HepG2 (cell line): ENCODE measurements at regions not wholly inside any gene's neighbourhood (a gene's known extent, or its start where the extent isn't known, plus 50 kb on each side); places are given as distances from the start of the nearest gene placed in this dataset.

Experiments
- ATAC-seq: fragments of 200-7000 bp; cut with Tn5 transposase; 3 replicates; pipeline ENCODE4 v1.9.1; 2020; ENCODE audit warnings: mild to moderate bottlenecking, moderate library complexity
- BruUV-seq: library from RNA; stranded (reverse); fragments of 400-500 nt; replicated peaks from 2 replicates; lab custom pipeline; 2021; lab: Mats Ljungman, UMichigan
- CTCF ChIA-PET: fragments of 300-600 bp; formaldehyde crosslinking; extraction: SDS; loops from one replicate; lab custom pipeline; 2021; ENCODE audit warnings: low total read pairs, inconsistent platforms, low intra/inter-chr PET ratio; lab: Yijun Ruan, JAX
- POLR2A ChIA-PET: fragments of 350-600 bp; sonication (Branson Sonifier 250); formaldehyde crosslinking; loops from one replicate; lab custom pipeline; 2020; ENCODE audit warnings: antibody characterized with exemption, inconsistent platforms; lab: Yijun Ruan, JAX
- DNase-seq: peaks from one replicate; pipeline ENCODE4 v3.0.0-alpha.2; 2015; ENCODE audit warnings: low spot score
- FAIRE-seq: peaks from 3 replicates; lab custom pipeline; 2011; peaks lifted over from hg19 to GRCh38; lab: Jason Lieb, UNC
- H2AFZ ChIP-seq: one replicate; pipeline ENCODE4 v1.6.1; 2011; ENCODE audit warnings: low read length, inconsistent platforms
- H3K27ac ChIP-seq: fragments of 300-600 bp; 3 replicates; pipeline ENCODE4 v1.8.0; 2011; ENCODE audit warnings: mixed run types, mild to moderate bottlenecking, mixed read lengths, low read length, inconsistent platforms; ENCODE audit not compliant: insufficient read depth; ENCODE audit errors: extremely low read length
- H3K27me3 ChIP-seq, 2 experiments: fragments of 200-600 bp in 1 of 2; 2 replicates in 1 of 2; 3 replicates in 1 of 2; pipeline versions ENCODE4 v1.6.0 to v1.8.0; 2011; ENCODE audit warnings: low read length in 2 of 2, mild to moderate bottlenecking in 2 of 2, moderate library complexity in 2 of 2, inconsistent platforms in 1 of 2; ENCODE audit not compliant: insufficient read depth in 2 of 2, control insufficient read depth in 1 of 2
- H3K36me3 ChIP-seq, 2 experiments: fragments of 200-600 bp in 1 of 2; replicated peaks in 1 of 2; 2 replicates in 1 of 2; 3 replicates in 1 of 2; pipeline versions ENCODE4 v1.5.1 to v1.8.0; 2011; ENCODE audit warnings: low read length in 2 of 2, inconsistent platforms in 1 of 2; ENCODE audit not compliant: insufficient read depth in 2 of 2, control insufficient read depth in 1 of 2
- H3K4me1 ChIP-seq: 2 replicates; pipeline ENCODE4 v1.5.1; 2012; ENCODE audit warnings: low read length, inconsistent platforms; ENCODE audit not compliant: insufficient read depth
- H3K4me2 ChIP-seq: 2 replicates; pipeline ENCODE4 v1.6.0; 2011; ENCODE audit warnings: low read depth, low read length, inconsistent platforms
- H3K4me3 ChIP-seq, 3 experiments: fragments of 200-600 bp in 1 of 3; sonication (generic), shearing (Covaris generic) in 1 of 3; replicated peaks in 1 of 3; 2 replicates each; pipeline ENCODE4 v1.5.1; 2011 to 2016; ENCODE audit warnings: low read length in 3 of 3, inconsistent platforms in 2 of 3, low read depth in 2 of 3, mild to moderate bottlenecking in 2 of 3, control low read depth in 1 of 3, mixed read lengths in 1 of 3; ENCODE audit not compliant: insufficient read depth in 1 of 3
- H3K79me2 ChIP-seq: one replicate; pipeline ENCODE4 v1.6.1; 2011; ENCODE audit warnings: low read length, inconsistent platforms; ENCODE audit not compliant: insufficient read depth
- H3K9ac ChIP-seq: 2 replicates; pipeline ENCODE4 v1.6.0; 2011; ENCODE audit warnings: mild to moderate bottlenecking, low read depth, low read length, inconsistent platforms; ENCODE audit not compliant: insufficient read depth
- H3K9me3 ChIP-seq: 2 replicates; pipeline ENCODE4 v1.5.1; 2012; ENCODE audit warnings: mild to moderate bottlenecking, low read length
- H4K20me1 ChIP-seq: 2 replicates; pipeline ENCODE4 v1.6.0; 2011; ENCODE audit warnings: inconsistent platforms, mild to moderate bottlenecking, low read length, moderate library complexity; ENCODE audit not compliant: insufficient read depth
- NFYC ChIP-seq: IDR thresholded peaks from 2 replicates; pipeline ENCODE4 v1.6.1; 2016; ENCODE audit warnings: missing genetic modification reagents, missing compliant biosample characterization
- POGZ ChIP-seq: sonication (generic); formaldehyde crosslinking; IDR thresholded peaks from 2 replicates; pipeline ENCODE4 v1.4.0; 2020; ENCODE audit warnings: mild to moderate bottlenecking, missing genetic modification reagents
- ZC3H13 ChIP-seq: sonication (generic); formaldehyde crosslinking; IDR thresholded peaks from 2 replicates; pipeline ENCODE4 v1.8.1; 2023; ENCODE audit warnings: mild to moderate bottlenecking, missing genetic modification reagents, moderate library complexity
- ZFY ChIP-seq: sonication (generic); formaldehyde crosslinking; IDR thresholded peaks from 2 replicates; pipeline ENCODE4 v1.4.0; 2020; ENCODE audit warnings: missing genetic modification reagents
- ZNF205 ChIP-seq: IDR thresholded peaks from 2 replicates; pipeline ENCODE4 v1.6.1; 2018; ENCODE audit warnings: missing biosample characterization, missing genetic modification reagents
- ZNF230 ChIP-seq: sonication (generic); formaldehyde crosslinking; IDR thresholded peaks from 2 replicates; pipeline ENCODE4 v1.4.0; 2020; ENCODE audit warnings: mild to moderate bottlenecking, missing genetic modification reagents
- ZNF780A ChIP-seq: sonication (generic); formaldehyde crosslinking; IDR thresholded peaks from 2 replicates; pipeline ENCODE4 v1.8.0; 2022; ENCODE audit warnings: mild to moderate bottlenecking, missing genetic modification reagents, moderate library complexity
- WGBS: methylation state at CpG from one replicate; pipeline ENCODE4 v1.1.6; 2017; ENCODE audit warnings: low lambda C conversion rate; 5-methylcytosine and 5-hydroxymethylcytosine counted together
- in situ Hi-C: cut with HindIII; loops from 2 replicates; pipeline ENCODE4 v1.10.0; 2017; ENCODE audit warnings: low pct_unique_long_range_greater_than_20kb; ENCODE audit not compliant: extremely low pct_ligation_motif_present
- intact Hi-C: fragments of 100-400 bp; cut with micrococcal nuclease; formaldehyde crosslinking; loops from one replicate; pipeline ENCODE4 v1.10.0; 2022; ENCODE audit not compliant: unreplicated experiment
- TF ChIP-seq, protein P1 (sequence below): IDR thresholded peaks from 2 replicates; pipeline ENCODE4 v1.6.1; 2018; ENCODE audit warnings: missing genetic modification reagents, mild to moderate bottlenecking, missing compliant biosample characterization
- TF ChIP-seq, protein P2 (sequence below): sonication (generic); formaldehyde crosslinking; IDR thresholded peaks from 2 replicates; pipeline ENCODE4 v1.5.0; 2020; ENCODE audit warnings: mild to moderate bottlenecking, missing genetic modification reagents
- TF ChIP-seq, protein P3 (sequence below): sonication (generic); formaldehyde crosslinking; IDR thresholded peaks from 2 replicates; pipeline ENCODE4 v1.9.0; 2021; ENCODE audit warnings: missing genetic modification reagents, borderline replicate concordance
- TF ChIP-seq, protein P4 (sequence below): sonication (generic); formaldehyde crosslinking; IDR thresholded peaks from 2 replicates; pipeline ENCODE4; 2020; ENCODE audit warnings: missing genetic modification reagents, mild to moderate bottlenecking, borderline replicate concordance

DNA sequence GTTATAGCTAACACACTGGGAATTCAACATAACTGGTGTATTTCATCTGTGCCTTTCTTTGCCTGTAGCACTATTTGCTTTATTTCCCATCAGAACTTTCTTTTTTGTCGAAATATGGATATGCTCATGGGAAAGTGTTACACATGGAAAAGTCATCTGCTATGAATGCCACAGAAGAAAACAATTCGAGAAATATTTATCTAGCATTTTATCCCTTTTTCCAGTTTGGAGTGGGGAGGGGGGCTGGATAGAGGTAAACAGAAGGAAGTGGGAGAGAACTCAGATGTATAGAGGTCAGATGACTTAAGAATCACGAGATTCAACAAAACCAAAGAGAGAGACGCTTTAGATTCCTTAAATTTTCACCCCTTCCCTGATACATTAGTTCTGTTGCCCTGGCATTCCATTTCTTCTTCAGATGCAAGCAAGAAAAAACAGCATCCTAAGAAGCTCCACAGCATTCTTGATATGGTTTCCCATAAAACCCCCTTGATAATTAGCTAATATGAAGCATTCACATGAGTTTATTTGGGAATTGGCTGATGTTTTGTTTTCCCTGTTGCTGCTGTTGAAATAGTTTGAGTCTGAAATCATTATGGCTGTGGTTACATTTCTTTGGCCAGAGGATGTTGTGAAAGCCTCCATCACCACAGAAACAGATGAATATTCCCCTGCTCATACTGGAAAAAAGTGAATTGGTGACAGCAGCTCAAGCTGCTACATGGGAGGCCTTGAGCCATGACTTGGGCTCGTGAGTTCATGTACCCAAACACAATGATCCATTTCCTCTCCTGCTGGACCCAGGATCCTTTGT is 335.8 kb upstream of the DAB2 start:
- FAIRE-seq (no peak), ATAC-seq (no peak), DNase-seq (no peak)
- WGBS = 2% methylated on average over 5 of the region's 5 CpGs
- Histone ChIP-seq H2AFZ (no peak overlapping the region), H3K9me3 (no peaks in the 10 kb centered on the region), H3K4me1 (no peaks in the 10 kb centered on the region), H3K79me2 (no peaks in the 10 kb centered on the region), H3K9ac (no peak overlapping the region), H3K4me2 (no peak overlapping the region), H3K36me3 (no peaks in the 10 kb centered on the region), H3K4me3 (no peak overlapping the region), H3K27me3 (no peaks in the 10 kb centered on the region; a peak in 1 of 5 replicates), H3K27ac (no peak overlapping the region), H4K20me1 (no peaks in the 10 kb centered on the region)
- POLR2A ChIA-PET = no interaction called here
- no TSS peak for BruUV-seq
- TF ChIP-seq, protein P1, sequence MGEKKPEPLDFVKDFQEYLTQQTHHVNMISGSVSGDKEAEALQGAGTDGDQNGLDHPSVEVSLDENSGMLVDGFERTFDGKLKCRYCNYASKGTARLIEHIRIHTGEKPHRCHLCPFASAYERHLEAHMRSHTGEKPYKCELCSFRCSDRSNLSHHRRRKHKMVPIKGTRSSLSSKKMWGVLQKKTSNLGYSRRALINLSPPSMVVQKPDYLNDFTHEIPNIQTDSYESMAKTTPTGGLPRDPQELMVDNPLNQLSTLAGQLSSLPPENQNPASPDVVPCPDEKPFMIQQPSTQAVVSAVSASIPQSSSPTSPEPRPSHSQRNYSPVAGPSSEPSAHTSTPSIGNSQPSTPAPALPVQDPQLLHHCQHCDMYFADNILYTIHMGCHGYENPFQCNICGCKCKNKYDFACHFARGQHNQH (CRISPR knock-in tag) = no peak
- TF ChIP-seq ZNF205 (CRISPR knock-in tag) = no peak
- no peak for TF ChIP-seq ZFY (CRISPR knock-in tag)
- no peak for TF ChIP-seq NFYC (CRISPR knock-in tag)
- no peak for TF ChIP-seq ZNF230 (CRISPR knock-in tag)
- TF ChIP-seq, protein P2, sequence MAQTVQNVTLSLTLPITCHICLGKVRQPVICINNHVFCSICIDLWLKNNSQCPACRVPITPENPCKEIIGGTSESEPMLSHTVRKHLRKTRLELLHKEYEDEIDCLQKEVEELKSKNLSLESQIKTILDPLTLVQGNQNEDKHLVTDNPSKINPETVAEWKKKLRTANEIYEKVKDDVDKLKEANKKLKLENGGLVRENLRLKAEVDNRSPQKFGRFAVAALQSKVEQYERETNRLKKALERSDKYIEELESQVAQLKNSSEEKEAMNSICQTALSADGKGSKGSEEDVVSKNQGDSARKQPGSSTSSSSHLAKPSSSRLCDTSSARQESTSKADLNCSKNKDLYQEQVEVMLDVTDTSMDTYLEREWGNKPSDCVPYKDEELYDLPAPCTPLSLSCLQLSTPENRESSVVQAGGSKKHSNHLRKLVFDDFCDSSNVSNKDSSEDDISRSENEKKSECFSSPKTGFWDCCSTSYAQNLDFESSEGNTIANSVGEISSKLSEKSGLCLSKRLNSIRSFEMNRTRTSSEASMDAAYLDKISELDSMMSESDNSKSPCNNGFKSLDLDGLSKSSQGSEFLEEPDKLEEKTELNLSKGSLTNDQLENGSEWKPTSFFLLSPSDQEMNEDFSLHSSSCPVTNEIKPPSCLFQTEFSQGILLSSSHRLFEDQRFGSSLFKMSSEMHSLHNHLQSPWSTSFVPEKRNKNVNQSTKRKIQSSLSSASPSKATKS (CRISPR knock-in tag) = no peak
- no peak for TF ChIP-seq POGZ (CRISPR knock-in tag)
- no peak for TF ChIP-seq ZC3H13 (CRISPR knock-in tag)
- TF ChIP-seq, protein P3, sequence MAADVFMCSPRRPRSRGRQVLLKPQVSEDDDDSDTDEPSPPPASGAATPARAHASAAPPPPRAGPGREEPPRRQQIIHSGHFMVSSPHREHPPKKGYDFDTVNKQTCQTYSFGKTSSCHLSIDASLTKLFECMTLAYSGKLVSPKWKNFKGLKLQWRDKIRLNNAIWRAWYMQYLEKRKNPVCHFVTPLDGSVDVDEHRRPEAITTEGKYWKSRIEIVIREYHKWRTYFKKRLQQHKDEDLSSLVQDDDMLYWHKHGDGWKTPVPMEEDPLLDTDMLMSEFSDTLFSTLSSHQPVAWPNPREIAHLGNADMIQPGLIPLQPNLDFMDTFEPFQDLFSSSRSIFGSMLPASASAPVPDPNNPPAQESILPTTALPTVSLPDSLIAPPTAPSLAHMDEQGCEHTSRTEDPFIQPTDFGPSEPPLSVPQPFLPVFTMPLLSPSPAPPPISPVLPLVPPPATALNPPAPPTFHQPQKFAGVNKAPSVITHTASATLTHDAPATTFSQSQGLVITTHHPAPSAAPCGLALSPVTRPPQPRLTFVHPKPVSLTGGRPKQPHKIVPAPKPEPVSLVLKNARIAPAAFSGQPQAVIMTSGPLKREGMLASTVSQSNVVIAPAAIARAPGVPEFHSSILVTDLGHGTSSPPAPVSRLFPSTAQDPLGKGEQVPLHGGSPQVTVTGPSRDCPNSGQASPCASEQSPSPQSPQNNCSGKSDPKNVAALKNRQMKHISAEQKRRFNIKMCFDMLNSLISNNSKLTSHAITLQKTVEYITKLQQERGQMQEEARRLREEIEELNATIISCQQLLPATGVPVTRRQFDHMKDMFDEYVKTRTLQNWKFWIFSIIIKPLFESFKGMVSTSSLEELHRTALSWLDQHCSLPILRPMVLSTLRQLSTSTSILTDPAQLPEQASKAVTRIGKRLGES (CRISPR knock-in tag) = no peak
- TF ChIP-seq ZNF780A = no peak
- TF ChIP-seq, protein P4, sequence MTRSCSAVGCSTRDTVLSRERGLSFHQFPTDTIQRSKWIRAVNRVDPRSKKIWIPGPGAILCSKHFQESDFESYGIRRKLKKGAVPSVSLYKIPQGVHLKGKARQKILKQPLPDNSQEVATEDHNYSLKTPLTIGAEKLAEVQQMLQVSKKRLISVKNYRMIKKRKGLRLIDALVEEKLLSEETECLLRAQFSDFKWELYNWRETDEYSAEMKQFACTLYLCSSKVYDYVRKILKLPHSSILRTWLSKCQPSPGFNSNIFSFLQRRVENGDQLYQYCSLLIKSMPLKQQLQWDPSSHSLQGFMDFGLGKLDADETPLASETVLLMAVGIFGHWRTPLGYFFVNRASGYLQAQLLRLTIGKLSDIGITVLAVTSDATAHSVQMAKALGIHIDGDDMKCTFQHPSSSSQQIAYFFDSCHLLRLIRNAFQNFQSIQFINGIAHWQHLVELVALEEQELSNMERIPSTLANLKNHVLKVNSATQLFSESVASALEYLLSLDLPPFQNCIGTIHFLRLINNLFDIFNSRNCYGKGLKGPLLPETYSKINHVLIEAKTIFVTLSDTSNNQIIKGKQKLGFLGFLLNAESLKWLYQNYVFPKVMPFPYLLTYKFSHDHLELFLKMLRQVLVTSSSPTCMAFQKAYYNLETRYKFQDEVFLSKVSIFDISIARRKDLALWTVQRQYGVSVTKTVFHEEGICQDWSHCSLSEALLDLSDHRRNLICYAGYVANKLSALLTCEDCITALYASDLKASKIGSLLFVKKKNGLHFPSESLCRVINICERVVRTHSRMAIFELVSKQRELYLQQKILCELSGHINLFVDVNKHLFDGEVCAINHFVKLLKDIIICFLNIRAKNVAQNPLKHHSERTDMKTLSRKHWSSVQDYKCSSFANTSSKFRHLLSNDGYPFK (CRISPR knock-in tag) = no peak
- CTCF ChIA-PET = no interaction called here
- intact Hi-C loops = no loop called here
- in situ Hi-C loops = no loop called here
